Lower leg skin (tissue), 3 donors: ENCODE measurements at regions not wholly inside any gene's neighbourhood (a gene's known extent, or its start where the extent isn't known, plus 50 kb on each side); places are given as distances from the start of the nearest gene placed in this dataset.

ENCODE experiments used
- POLR2A ChIP-seq, 2 donors: fragments of 450-650 bp; IDR thresholded peaks; one replicate each; pipeline ENCODE4 v1.6.1; 2016 to 2017; ENCODE audit warnings: antibody characterized with exemption in 2 of 2, mild to moderate bottlenecking in 1 of 2, moderate library complexity in 1 of 2
- TF ChIP-seq, protein P1 (sequence below), 3 donors: fragments of 450-650 bp; IDR thresholded peaks; one replicate each; pipeline ENCODE4 v1.5.1; 2016; ENCODE audit warnings: antibody characterized with exemption in 3 of 3, mild to moderate bottlenecking in 3 of 3, moderate library complexity in 2 of 3

DNA sequence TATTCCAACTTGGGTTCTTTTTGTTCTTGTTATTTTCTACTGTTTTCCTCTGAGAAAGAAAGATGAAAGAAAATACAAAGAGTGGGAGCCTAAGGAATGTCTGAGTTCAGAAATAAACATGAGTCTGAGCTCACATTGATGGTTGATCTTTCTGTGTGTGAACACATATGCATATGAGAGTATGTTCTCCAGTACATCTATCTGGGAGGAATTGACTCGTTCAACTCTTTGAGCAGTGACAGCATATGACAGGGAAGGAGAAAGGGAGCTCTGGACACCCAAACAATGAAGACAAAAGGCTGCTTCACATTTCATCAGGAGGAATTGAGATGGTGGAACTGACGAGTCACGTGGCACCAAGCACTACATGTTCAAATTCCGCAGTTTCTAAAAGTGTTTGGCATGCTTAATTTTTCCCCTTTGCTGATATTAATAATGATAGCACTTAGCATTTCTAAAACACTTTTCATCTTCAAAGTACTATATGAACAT, 229.8 kb upstream of the ACVR2A start:
- TF ChIP-seq, protein P1, sequence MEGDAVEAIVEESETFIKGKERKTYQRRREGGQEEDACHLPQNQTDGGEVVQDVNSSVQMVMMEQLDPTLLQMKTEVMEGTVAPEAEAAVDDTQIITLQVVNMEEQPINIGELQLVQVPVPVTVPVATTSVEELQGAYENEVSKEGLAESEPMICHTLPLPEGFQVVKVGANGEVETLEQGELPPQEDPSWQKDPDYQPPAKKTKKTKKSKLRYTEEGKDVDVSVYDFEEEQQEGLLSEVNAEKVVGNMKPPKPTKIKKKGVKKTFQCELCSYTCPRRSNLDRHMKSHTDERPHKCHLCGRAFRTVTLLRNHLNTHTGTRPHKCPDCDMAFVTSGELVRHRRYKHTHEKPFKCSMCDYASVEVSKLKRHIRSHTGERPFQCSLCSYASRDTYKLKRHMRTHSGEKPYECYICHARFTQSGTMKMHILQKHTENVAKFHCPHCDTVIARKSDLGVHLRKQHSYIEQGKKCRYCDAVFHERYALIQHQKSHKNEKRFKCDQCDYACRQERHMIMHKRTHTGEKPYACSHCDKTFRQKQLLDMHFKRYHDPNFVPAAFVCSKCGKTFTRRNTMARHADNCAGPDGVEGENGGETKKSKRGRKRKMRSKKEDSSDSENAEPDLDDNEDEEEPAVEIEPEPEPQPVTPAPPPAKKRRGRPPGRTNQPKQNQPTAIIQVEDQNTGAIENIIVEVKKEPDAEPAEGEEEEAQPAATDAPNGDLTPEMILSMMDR (IDR thresholded peaks at IDR 0.05) = no peak
- no peak for TF ChIP-seq POLR2A (IDR thresholded peaks at IDR 0.05)
